ENCODE measurements at regions not wholly inside any gene's neighbourhood (a gene's known extent, or its start where the extent isn't known, plus 50 kb on each side); places are given as distances from the start of the nearest gene placed in this dataset.

GRCh38 chr6:109315341-109316110 is 66.7 kb downstream of the CD164 start:
- DNase-seq: no peak

GRCh38 chr6:109314313-109314712 is 68.0 kb downstream of the CD164 start:
- no peak for DNase-seq

- no peak for DNase-seq
Observed at GRCh38 chr6:109313139-109313538, 69.1 kb downstream of the CD164 start.

- DNase-seq: no peak
Observed at GRCh38 chr6:109311471-109311870, 70.8 kb downstream of the CD164 start.

GRCh38 chr6:109309917-109310316 is 72.3 kb downstream of the CD164 start:
- no peak for DNase-seq

- no peak for DNase-seq
Observed at GRCh38 chr6:109308018-109308492, 74.2 kb downstream of the CD164 start.

GRCh38 chr6:109306733-109307132 is 75.5 kb downstream of the CD164 start:
- DNase-seq: no peak

- no peak for DNase-seq
Observed at GRCh38 chr6:109305028-109305427, 77.2 kb downstream of the CD164 start.

- DNase-seq: peak in 1 of 5 donors; percentile 21
Observed at GRCh38 chr6:109304284-109305015, 77.8 kb downstream of the CD164 start.

- no peak for DNase-seq
Observed at GRCh38 chr6:109303640-109304283, 78.5 kb downstream of the CD164 start.

GRCh38 chr6:109303164-109303563 is 79.1 kb downstream of the CD164 start:
- DNase-seq: no peak

GRCh38 chr6:109302176-109302575 is 80.1 kb downstream of the CD164 start:
- no peak for DNase-seq

- DNase-seq: no peak
Observed at GRCh38 chr6:109301418-109301817, 80.8 kb downstream of the CD164 start.

- no peak for DNase-seq
Observed at GRCh38 chr6:109300874-109301273, 81.4 kb downstream of the CD164 start.

GRCh38 chr6:109299776-109300564 is 82.3 kb downstream of the CD164 start:
- no peak for DNase-seq

GRCh38 chr6:109299265-109299607 is 83.0 kb downstream of the CD164 start:
- no peak for DNase-seq

- no peak for DNase-seq
Observed at GRCh38 chr6:109298605-109299264, 83.5 kb downstream of the CD164 start.

GRCh38 chr6:109297406-109298110 is 84.7 kb downstream of the CD164 start:
- DNase-seq: no peak

GRCh38 chr6:109296971-109297372 is 85.3 kb downstream of the CD164 start:
- no peak for DNase-seq

GRCh38 chr6:109296452-109296851 is 85.8 kb downstream of the CD164 start:
- no peak for DNase-seq

- DNase-seq: no peak
Observed at GRCh38 chr6:109295774-109296156, 86.5 kb downstream of the CD164 start.
